Adrenal gland (tissue), 5 donors: ENCODE measurements at regions not wholly inside any gene's neighbourhood (a gene's known extent, or its start where the extent isn't known, plus 50 kb on each side); places are given as distances from the start of the nearest gene placed in this dataset.

Source experiments
- CTCF ChIP-seq, 6 experiments: fragments of 450-650 bp in 4 of 6; fragments of 200-600 bp in 2 of 6; sonication (generic) in 1 of 6; IDR thresholded peaks; 1 replicate in 5 of 6; 2 replicates in 1 of 6; pipeline versions ENCODE4 v1.5.1 to v1.8.0; 2016 to 2021; ENCODE audit warnings: antibody characterized with exemption in 6 of 6, mild to moderate bottlenecking in 2 of 6, moderate library complexity in 1 of 6
- POLR2A ChIP-seq, 2 donors: fragments of 450-650 bp; IDR thresholded peaks; one replicate each; pipeline ENCODE4 v1.6.1; 2017; ENCODE audit warnings: antibody characterized with exemption in 2 of 2, mild to moderate bottlenecking in 2 of 2, moderate library complexity in 1 of 2
- donor health status: DM: no; HTN: no; CAD: no.

DNA sequence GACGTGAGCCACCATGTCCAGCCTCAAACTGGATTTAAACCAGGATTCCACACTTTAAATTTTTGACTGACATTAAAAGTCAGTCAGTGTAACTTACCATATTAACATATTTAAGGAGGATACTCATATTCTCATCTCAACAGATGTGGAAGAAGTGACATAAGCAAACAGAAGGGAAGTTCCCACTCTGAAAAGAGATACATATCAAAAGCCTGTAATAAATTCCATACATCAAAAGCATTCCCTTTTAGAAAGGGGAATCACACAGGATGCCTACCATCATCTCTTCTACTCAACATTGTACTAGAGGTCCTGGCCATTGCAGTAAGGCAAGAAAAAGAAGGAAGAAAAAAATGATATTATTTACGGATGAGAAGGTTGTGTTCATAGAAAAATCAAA lies 618.2 kb upstream of the DIPK2B start:
- TF ChIP-seq CTCF (IDR thresholded peaks at IDR 0.05) (no peak), POLR2A (IDR thresholded peaks at IDR 0.05) (no peak)
